IPS DF 4.7 (cell line): ENCODE measurements at regions not wholly inside any gene's neighbourhood (a gene's known extent, or its start where the extent isn't known, plus 50 kb on each side); places are given as distances from the start of the nearest gene placed in this dataset.

Experiments
- DNase-seq: peaks from one replicate; pipeline ENCODE4 v3.0.0-alpha.2; 2013; ENCODE audit warnings: low spot score; ENCODE audit errors: extremely low read depth

GRCh38 chr12:130017591-130018449 lies 114.0 kb upstream of the TMEM132D start:
- DNase-seq, result no peak

- DNase-seq, result no peak
Measured at GRCh38 chr12:130018614-130019013, 114.8 kb upstream of the TMEM132D start.

DNA sequence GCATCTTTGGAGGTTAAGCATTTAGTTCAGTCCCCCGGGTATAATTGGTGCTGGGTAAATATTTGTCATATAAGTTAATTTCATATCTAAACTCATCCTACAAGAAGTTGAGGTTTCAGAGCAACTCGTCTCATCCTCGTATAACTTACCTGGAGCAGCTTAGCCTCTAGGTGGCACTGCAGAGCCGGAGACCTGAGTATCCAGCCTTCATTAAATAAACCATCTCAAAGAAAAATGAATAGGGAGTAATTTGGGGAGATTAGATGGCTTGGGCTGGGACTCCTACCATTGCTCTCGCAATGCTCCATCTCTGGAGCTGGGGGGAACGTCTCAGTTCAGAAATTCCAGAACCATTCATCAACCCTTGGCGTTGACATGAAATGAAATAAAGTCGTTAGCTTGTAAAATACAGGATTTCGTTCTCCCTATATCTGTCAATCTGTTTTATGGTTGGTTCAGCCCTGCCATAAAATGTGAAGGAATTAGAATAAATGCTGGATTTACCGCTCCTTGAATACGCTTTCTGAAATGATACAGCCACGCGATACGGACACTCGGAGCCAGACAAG lies 122.9 kb upstream of the TMEM132D start:
- no peak for DNase-seq

DNA sequence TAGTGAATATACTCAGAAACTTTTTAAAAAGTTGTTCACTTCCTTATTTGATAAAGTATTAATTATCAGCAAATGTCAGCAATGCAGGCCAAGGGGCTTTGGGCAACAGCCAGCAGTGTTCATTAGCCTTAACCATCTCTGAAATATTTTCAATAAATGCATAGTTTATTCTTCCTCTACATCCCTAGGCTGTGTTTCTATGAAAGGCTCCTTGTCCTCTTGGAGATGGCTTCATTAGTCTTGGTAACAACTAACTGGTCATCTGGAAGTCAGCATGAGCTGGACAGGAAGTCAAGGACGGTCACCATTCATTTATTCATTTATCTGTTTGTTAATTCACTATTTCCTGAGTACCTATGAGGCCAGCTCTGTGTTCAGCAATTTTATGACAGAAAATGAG lies 124.0 kb upstream of the TMEM132D start:
- no peak for DNase-seq

DNA sequence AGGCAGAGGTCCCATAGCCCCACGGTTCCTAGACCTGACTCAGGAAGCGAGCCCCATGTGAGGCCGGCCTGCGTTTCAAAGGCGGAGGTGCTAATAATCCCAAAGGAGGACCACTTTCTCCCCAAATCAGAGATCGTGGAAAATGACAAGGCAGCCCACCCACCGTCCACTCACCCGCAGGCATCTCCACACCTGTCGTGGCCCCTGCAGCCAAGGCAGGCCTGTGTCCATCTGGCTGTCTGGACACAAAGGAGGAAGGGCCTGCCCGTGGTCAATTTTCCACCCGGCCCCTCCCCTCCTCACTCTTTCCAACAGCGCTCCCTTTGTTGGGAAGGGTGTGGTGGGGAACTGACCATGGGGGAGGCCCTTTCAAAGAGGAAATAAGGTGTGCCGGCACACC lies 125.3 kb upstream of the TMEM132D start:
- DNase-seq, result no peak

DNA sequence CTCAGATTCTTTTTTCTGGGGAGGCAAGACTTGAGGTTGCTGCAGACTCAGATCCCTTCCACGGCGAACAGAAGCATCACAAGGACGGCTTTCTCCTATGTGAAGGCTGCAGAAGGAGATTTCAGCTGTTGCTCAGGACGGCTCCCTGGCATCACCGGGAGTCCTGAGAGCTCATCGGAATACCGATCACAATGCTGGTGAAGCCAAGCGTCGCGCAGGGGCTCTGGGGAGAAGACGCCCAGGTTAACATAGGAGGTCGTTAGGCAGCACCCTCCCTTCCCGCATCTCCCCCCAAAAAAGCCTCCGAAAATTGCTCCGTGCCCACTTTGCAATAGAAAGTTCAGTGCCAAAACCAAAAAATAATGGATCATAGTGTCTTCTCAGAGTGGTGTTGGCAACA lies 127.2 kb upstream of the TMEM132D start:
- DNase-seq, result no peak

- no peak for DNase-seq
Measured at GRCh38 chr12:130031571-130032189, 127.9 kb upstream of the TMEM132D start.

DNA sequence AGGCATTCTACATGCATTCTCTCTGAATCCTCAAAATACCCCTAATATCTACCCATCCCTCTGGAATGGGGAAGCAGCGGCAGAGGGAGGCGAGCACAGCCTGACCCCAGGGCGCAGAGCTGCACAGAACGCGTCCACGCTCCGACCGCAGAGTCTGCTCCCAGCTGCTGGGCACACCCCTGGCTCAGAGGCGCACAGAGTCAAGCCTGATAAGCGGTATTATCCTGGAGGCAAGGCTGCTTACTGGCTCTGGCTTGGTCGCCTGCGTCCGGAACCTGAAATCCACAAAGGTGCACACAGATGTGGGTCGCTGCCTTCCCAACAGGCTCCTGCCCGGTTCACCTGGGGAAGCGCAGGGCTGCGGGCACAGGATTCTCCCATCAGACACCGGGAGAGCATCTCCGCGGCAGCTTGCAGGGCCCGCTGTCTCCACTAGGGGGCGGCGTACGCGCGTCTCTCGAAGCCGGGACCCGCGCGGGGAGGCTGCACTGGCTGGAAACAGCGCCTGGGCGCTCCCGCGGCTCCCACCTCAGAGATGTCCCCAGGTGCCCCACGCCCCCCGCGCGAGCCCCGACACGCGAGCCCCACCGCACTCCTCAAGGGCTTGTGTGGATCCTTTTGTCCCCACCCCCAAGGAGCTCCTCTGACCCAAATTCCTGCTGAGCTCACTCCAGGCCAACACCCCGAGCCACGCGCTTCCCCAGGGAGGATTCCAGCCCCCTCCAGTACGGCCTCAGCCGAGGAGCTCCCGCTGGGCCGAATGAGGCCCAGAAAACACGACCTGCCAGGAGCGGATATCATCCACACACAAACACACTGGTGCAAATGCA lies 120.1 kb upstream of the FZD10 start:
- DNase-seq, result no peak

GRCh38 chr12:130043685-130044406 lies 118.4 kb upstream of the FZD10 start:
- DNase-seq, result no peak

DNA sequence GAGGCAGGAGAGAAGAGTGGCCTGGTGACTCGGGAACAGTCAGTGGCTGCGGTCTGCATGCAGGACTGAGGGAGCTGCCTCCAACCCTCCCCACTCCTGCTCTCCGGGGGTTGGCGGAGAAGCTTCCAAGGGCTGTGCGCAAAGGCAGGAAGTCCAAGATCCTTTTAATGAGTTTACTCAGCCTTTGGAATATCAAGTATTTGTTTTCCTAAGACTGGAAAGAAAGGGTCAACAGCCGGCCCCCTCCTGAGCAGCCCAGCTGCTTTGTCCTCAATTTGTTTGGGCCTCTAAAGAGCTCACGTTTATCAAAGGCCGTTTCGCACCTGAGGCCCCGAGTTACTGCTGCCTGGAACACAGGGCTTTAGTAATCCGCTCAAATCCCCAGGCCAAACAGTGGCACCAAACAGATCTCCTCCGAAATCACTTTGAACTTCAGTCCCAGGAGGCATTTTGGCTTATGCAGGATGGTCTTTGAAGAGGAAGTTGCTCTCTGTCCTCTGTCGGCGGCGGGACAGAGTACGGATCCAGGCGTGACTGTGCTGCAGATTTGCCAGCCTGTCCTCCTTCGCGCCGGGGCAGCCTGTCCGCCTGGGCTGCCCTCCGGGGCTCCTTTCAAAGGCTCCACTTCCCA lies 117.2 kb upstream of the FZD10 start:
- no peak for DNase-seq

DNA sequence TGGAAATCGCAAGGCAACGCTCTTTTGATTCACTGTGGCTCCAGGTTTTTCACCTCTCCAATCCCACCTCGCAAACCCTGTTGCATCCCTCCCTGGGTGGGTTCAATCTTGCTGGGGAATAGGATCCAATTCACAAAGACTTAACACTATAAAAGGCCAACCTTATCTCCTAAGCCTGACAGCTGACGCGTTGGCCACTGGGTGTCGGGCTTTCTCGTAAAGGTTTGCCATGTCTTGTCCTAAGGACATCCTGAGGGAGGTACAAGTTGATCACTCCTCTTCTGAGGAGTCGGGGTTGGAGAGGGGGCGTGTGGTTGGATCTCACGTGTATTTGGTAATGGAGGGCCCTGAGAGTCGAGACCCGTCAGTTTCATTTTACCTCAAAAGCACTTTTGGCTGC lies 112.6 kb upstream of the FZD10 start:
- no peak for DNase-seq

DNA sequence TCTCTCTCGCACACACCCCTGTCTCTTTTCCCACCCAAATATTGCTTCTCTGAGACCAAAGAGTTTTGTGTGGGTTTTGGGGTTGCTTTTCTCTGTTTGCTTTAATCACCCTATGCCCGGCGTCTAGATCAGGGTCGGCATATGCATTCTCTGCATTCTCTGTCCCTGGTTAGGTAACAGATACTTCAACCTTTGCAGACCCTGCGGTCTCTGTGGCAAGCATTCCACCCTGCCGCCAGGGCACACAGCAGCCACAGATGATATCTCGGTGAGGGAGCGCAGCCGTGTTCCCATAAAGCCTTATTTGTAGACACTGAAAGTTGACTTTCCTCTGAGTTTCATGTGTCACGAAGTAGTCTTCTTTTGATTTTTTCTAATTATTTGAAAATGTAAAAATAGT lies 110.4 kb upstream of the FZD10 start:
- DNase-seq, result no peak

DNA sequence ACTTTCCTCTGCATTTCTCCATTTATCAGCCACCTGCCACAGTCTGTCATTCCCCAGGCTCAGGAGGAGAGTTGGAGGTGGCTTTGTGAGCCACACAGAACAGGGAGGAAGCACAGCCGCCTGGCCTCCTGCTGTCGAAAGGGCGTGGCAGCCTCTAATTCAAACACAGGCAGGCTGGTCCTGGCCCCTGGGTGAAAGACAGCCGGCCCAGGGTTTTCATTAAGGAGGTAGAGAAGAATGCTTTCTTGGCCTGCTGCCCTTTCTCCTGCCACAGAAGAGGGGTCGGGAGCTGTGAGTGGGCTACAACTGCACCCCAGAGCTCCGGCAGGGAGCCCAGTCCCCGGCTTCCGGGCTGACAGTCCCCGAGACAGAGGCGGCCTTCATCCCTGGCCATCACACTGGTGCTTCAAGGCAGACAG lies 108.6 kb upstream of the FZD10 start:
- DNase-seq, result no peak

- no peak for DNase-seq
Measured at GRCh38 chr12:130054803-130055202, 107.5 kb upstream of the FZD10 start.

- DNase-seq, result no peak
Measured at GRCh38 chr12:130058926-130059472, 103.3 kb upstream of the FZD10 start.

- DNase-seq, result no peak
Measured at GRCh38 chr12:130063866-130064265, 98.4 kb upstream of the FZD10 start.

DNA sequence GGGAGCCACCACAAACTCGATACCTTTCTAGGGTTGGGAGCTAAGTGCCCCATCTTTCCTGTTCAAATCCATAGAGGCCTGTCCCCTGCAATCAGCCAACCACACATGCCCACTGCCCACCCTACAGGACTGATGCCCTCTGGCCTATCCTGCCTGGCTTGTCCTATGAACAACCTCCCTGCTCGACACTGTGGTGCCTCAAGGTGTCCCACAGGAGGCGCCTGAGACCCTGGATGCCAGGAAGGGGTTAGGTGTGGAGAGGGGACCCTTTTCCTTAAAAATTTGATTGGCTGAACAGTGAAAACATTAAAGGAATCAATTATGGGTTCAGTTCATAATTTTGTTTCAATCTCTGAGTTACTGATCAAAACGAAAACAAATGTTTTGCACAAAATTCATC lies 97.3 kb upstream of the FZD10 start:
- no peak for DNase-seq

GRCh38 chr12:130066742-130067141 lies 95.5 kb upstream of the FZD10 start:
- no peak for DNase-seq

- no peak for DNase-seq
Measured at GRCh38 chr12:130068741-130069140, 93.5 kb upstream of the FZD10 start.

DNA sequence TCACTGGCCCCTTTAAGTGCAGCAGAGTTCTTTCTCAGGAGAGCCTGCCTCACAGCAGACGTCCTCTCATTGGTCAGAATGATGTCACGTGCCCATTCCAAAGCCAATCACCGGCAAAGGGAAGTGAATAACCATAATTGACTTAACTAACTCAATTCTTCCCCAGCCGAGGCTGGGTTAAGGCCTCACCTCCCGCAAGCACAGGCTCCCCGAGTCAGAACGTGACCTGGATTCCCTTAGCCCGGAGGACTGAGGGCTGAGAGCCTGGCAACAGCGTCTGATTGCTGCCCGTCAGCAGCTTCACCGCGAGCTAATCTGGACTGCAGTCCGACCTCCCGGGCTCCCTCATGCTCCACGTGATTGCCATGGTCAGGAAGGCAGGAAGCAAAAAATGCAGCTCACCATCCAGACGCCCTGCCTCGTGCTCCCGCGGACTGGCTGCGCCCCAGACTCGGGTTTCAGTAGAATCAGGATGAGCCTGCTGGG lies 92.1 kb upstream of the FZD10 start:
- no peak for DNase-seq
